Left lung (tissue), 4 donors: ENCODE measurements at regions not wholly inside any gene's neighbourhood (a gene's known extent, or its start where the extent isn't known, plus 50 kb on each side); places are given as distances from the start of the nearest gene placed in this dataset.

Experiments used
- ATAC-seq: fragments of 200-7000 bp; cut with Tn5 transposase; one replicate; pipeline ENCODE4 v1.9.1; 2020; ENCODE audit warnings: moderate library complexity
- DNase-seq, 4 donors: peaks; one replicate each; pipeline ENCODE4 v3.0.0-alpha.2; 2013 to 2020
- H3K27ac ChIP-seq, 2 donors: fragments of 200-600 bp; sonication (generic) in 1 of 2; one replicate each; pipeline versions ENCODE4 v1.5.0 to v1.8.0; 2020 to 2021
- H3K27me3 ChIP-seq, 2 donors: fragments of 200-600 bp; sonication (generic) in 1 of 2; one replicate each; pipeline versions ENCODE4 v1.5.0 to v1.8.0; 2020 to 2021
- H3K36me3 ChIP-seq, 2 donors: fragments of 200-600 bp; sonication (generic) in 1 of 2; one replicate each; pipeline versions ENCODE4 v1.5.0 to v1.8.0; 2020 to 2021
- H3K4me1 ChIP-seq, 2 donors: fragments of 200-600 bp; one replicate each; pipeline ENCODE4 v1.8.0; 2021
- H3K4me3 ChIP-seq, 2 donors: fragments of 200-600 bp; sonication (generic) in 1 of 2; one replicate each; pipeline versions ENCODE4 v1.5.0 to v1.8.0; 2020 to 2021; ENCODE audit warnings: mild to moderate bottlenecking in 1 of 2
- H3K9me3 ChIP-seq, 2 donors: fragments of 200-600 bp; sonication (generic) in 1 of 2; one replicate each; pipeline versions ENCODE4 v1.5.0 to v1.8.0; 2020 to 2021
- CTCF ChIP-seq, 2 donors: fragments of 200-600 bp; sonication (generic) in 1 of 2; IDR thresholded peaks; one replicate each; pipeline versions ENCODE4 v1.5.0 to v1.8.0; 2021; ENCODE audit warnings: antibody characterized with exemption in 2 of 2
- intact Hi-C, 2 donors: fragments of 100-400 bp; cut with DNase I; formaldehyde crosslinking; loops; one replicate each; pipeline versions ENCODE4 v1.11.2 to v1.14.2; 2022
- donor health status: DM: no; HTN: yes; CAD: no.
- donor health status: DM: no; HTN: no; CAD: no.

GRCh38 chr6:23526526-23526925 lies 599.5 kb upstream of the NRSN1 start:
- no peak for DNase-seq
- ATAC-seq = no peak
- no peaks in the 10 kb centered on the region for H3K27me3 ChIP-seq
- no peaks in the 10 kb centered on the region for H3K4me1 ChIP-seq
- no peaks in the 10 kb centered on the region for H3K36me3 ChIP-seq
- H3K4me3 ChIP-seq = no peak overlapping the region
- H3K27ac ChIP-seq = no peak overlapping the region
- intact Hi-C loops = no loop called here
- no peaks in the 10 kb centered on the region for H3K9me3 ChIP-seq
- no peak for TF ChIP-seq CTCF (IDR thresholded peaks at IDR 0.05)

GRCh38 chr6:23529902-23530301 lies 596.1 kb upstream of the NRSN1 start:
- TF ChIP-seq CTCF (IDR thresholded peaks at IDR 0.05) = no peak
- DNase-seq (peak in 1 of 4 donors; percentile 11), ATAC-seq (no peak)
- intact Hi-C loops = no loop called here
- Histone ChIP-seq H3K4me1 (no peaks in the 10 kb centered on the region), H3K9me3 (no peaks in the 10 kb centered on the region), H3K36me3 (no peaks in the 10 kb centered on the region), H3K27ac (no peak overlapping the region), H3K27me3 (no peaks in the 10 kb centered on the region), H3K4me3 (no peak overlapping the region)

- Histone ChIP-seq H3K4me3 (no peak overlapping the region), H3K9me3 (no peaks in the 10 kb centered on the region), H3K4me1 (no peaks in the 10 kb centered on the region), H3K27me3 (no peaks in the 10 kb centered on the region), H3K36me3 (no peaks in the 10 kb centered on the region), H3K27ac (no peak overlapping the region)
- intact Hi-C loops = no loop called here
- no peak for DNase-seq
- ATAC-seq = no peak
- TF ChIP-seq CTCF (IDR thresholded peaks at IDR 0.05) = no peak
Measured at GRCh38 chr6:23531666-23532065, 594.3 kb upstream of the NRSN1 start.

GRCh38 chr6:23532227-23532626 lies 593.8 kb upstream of the NRSN1 start:
- Histone ChIP-seq H3K27me3 (no peaks in the 10 kb centered on the region), H3K27ac (no peak overlapping the region), H3K36me3 (no peaks in the 10 kb centered on the region), H3K4me1 (no peaks in the 10 kb centered on the region), H3K4me3 (no peak overlapping the region), H3K9me3 (no peaks in the 10 kb centered on the region)
- intact Hi-C loops = no loop called here
- ATAC-seq (no peak), DNase-seq (no peak)
- TF ChIP-seq CTCF (IDR thresholded peaks at IDR 0.05) = no peak

GRCh38 chr6:23533311-23533710 lies 592.7 kb upstream of the NRSN1 start:
- Histone ChIP-seq H3K36me3 (no peaks in the 10 kb centered on the region), H3K4me3 (no peak overlapping the region), H3K27me3 (no peaks in the 10 kb centered on the region), H3K9me3 (no peaks in the 10 kb centered on the region), H3K4me1 (no peaks in the 10 kb centered on the region), H3K27ac (no peak overlapping the region)
- intact Hi-C loops = no loop called here
- ATAC-seq = no peak
- no peak for TF ChIP-seq CTCF (IDR thresholded peaks at IDR 0.05)
- no peak for DNase-seq
